HG02938 (cell line): ENCODE measurements at regions not wholly inside any gene's neighbourhood (a gene's known extent, or its start where the extent isn't known, plus 50 kb on each side); places are given as distances from the start of the nearest gene placed in this dataset.
A peak's percentile ranks its signal among the peaks of the same experiment; 100 is the strongest.
"Not testable (repeated sequence)": the region's sequence is repeated elsewhere in the genome, so short reads cannot be mapped to it uniquely, and the experiment has no call there.

Source experiments
- ATAC-seq: cut with Tn5 transposase; IDR thresholded peaks from one replicate; pipeline ENCODE4 v1.9.1; 2021; ENCODE audit warnings: mild to moderate bottlenecking, moderate library complexity; ENCODE audit not compliant: unreplicated experiment

DNA sequence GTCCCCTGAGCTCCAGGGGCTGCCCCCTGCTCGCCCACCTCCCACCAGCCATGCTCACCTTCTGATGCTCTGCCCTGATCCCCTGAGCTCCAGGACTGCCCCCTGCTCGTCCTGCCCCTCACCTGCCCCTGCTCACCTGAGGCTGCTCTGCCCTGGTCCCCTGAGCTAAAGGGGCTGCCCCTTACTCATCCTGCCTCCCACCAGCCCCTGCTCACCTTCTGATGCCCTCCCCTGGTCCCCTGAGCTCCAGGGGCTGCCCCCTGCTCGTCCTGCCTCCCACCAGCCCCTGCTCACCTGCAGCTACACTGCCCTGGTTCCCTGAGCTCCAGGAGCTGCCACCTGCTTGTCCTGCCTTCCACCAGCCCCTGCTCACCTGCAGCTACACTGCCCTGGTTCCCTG, 247.2 kb downstream of the TMEM121 start:
- no peak for ATAC-seq

DNA sequence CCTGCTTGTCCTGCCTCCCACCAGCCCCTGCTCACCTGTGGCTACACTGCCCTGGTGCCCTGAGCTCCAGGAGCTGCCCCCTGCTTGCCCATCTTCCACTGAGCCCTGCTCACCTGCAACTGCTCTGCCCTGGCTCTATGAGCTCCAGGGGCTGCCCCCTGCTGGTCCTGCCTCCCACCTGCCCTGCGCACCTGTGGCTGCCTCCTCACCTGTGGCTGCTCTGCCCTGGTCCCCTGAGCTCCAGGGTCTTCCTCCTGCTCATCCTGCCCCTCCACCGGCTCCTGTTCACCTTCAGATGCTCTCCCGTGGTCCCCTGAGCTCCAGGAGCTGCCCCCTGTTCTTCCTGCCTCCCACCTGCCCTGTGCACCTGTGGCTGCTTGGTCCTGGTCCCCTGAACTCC, 247.6 kb downstream of the TMEM121 start:
- ATAC-seq = no peak

DNA sequence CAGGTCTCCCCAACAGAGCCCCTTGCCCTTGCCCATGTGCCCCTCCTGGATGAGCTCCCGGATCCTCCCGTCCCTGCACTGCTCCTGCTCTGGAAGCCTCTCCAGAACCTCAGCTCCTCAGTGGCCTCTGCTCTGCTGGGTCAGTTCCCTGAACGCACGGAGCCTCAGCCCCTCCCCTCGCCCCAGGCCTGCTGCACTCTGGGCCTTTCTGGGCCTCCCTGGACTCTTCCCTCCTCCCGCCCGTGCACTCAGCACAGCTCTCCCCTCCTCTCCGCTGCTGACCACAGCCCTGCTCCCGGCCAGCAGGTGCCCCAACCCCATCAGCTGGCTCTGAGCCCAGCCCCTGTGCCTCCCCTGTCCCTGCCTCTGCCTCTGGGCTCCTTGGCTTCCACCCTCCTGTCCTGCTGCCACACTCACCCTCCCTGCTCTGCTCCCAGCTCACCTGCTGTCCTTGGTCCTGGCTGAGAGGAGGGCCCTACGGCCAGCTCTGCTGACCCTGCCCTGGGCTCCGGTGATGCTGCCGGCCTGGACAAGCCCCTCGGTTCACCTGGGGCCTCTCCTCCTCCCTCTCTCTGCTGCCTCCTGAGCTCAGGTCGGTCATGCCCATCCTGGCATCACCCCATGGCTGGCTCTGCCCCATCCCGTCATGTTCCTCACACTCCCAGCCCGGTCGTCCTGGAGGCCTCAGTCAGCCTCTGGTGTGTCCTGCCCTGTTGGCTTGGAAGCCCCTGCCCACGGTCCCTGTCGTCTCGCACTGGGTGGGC, 248.4 kb downstream of the TMEM121 start:
- not testable (repeated sequence) for ATAC-seq

- ATAC-seq = not testable (repeated sequence)
Observed at GRCh38 chr14:105775349-105775923, 249.1 kb downstream of the TMEM121 start.

DNA sequence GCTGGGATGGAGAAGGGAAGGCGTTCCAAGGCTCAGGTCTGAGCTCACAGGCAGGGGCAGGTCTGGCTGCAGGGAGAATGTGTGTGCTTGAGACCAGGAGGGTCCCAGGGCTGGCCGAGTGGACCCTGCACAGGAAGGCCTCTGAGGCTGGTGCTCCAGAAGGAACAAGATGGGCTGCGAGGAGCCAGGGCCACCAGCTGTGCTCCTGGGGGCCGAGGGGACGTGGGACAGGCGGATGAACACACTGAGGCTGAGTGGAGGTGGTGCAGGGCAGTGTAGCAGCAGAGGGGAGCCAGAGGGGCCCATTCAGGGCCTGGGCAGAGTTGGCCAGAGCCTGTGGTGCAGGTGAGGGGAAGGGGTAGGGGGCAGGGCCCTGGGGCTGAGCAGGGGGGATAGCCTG, 249.7 kb downstream of the TMEM121 start:
- ATAC-seq = not testable (repeated sequence)

DNA sequence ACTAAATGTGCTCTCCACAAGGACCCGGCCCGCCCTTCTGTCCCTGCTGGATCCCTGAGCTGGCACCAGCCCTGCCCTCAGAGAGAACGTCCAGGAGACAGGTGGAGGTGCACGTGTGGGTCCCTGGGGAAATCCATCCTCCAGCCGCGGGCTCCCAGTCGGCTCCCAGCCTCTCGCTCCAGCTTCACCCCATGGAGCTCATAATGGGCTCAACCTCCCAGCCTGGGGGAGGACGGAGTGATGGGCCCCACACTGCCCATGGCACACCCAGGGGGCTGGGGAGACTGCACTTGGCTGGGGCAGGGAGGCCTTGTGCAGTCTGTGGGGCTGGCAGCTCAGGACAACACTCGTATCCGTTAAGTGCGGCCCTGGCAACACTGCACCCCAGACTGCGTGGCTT, 250.5 kb downstream of the TMEM121 start:
- ATAC-seq = no peak

DNA sequence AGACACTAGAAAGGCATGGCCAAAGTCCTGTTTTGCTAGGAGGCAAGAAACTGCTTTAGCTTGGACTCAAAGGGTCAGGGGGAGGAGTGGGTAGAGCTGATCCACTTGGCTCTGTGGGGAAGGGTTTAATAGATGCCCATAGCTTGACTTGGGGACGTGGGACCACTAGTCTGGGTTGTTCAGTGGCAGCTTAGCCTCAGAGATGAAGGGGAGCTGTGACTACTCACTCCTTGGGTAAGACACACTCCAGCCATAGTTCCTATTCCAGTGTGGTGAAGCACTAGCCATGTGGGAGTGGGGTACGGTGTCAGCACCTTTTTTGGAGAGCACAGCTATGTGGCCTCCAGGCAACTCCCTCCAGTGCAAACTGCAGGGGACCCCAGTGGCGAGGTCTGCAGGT, 257.3 kb downstream of the TMEM121 start:
- ATAC-seq = no peak

GRCh38 chr14:105793836-105794235, 267.5 kb downstream of the TMEM121 start:
- ATAC-seq = no peak

GRCh38 chr14:105797546-105797945, 271.2 kb downstream of the TMEM121 start:
- ATAC-seq = no peak

DNA sequence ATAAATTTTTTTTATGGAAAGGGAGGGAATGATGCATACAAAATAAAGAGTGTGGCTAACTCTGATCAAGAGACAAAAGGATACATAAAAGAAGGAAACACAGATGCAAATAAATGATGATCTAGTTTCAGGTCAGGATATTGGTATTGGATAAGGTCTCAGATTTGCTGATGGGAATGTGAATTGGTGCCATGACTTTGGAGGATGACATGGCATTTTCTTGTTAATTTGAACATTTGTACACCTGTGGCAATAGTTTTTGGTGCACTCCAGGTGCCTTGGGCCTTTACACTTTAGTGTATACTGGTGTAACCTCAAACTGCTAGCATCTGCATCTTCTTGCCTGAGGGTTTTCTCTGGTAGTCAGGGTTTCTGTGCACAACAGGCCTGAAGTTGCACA, 279.3 kb downstream of the TMEM121 start:
- no peak for ATAC-seq

DNA sequence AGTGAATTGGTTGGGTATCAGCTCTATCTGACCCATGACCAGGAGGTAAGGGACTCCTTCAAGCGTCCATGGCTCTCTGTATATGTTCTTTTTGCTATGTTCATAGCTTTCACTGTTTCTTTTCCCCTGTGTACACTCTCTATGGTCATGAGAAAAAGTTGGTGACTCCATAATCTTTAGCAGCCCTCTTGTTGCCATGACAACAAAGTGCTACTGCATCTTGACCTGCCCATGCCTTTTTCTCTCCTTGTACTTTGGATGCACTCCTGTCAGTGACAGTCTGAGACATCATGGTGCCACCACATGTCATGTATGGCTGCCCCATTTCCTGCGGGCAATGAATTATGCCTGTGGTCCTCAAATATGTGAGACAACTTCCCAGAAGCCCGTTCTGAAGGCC, 280.2 kb downstream of the TMEM121 start:
- ATAC-seq = no peak

DNA sequence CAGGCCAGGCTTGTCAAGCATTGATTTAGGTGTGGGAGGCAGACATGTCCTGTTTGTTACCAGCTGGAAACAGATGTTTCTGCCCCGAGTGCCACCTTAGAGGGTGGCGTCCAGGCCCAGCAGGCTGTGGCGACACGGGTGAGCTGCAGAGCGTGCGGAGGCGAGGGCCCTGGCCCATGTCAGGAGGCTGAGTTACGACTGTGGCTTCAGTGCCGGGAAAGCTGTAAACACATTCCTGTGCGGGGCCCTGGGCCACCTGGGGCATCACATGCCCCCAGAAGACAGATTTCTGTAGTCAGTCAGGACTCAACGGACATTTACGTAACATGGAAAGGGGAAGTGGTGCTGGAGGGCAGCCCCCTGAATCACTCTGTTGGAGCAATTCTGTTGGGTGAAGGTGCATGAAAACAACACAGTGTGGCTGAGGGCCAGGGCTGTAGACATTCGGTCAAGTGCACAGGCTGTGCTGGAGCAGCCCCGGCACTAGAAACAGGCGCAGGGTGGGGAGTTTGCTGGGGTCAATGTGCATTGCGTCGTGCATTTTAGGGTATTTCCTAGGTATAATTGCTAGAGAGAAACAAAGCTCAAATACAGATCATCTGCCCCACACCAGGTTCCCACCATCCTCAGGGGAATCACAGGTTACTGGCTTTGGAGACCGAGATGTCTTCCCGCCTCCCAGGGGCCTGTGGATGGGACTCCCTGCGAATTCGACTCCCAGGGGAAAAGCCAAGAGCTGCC, 291.8 kb downstream of the TMEM121 start:
- peak; percentile 44 for ATAC-seq

- no peak for ATAC-seq
Observed at GRCh38 chr14:105818712-105819005, 292.3 kb downstream of the TMEM121 start.

GRCh38 chr14:105830171-105830570, 303.8 kb downstream of the TMEM121 start:
- no peak for ATAC-seq

- no peak for ATAC-seq
Observed at GRCh38 chr14:105836160-105836559, 309.8 kb downstream of the TMEM121 start.

GRCh38 chr14:105836730-105837129, 310.3 kb downstream of the TMEM121 start:
- no peak for ATAC-seq

DNA sequence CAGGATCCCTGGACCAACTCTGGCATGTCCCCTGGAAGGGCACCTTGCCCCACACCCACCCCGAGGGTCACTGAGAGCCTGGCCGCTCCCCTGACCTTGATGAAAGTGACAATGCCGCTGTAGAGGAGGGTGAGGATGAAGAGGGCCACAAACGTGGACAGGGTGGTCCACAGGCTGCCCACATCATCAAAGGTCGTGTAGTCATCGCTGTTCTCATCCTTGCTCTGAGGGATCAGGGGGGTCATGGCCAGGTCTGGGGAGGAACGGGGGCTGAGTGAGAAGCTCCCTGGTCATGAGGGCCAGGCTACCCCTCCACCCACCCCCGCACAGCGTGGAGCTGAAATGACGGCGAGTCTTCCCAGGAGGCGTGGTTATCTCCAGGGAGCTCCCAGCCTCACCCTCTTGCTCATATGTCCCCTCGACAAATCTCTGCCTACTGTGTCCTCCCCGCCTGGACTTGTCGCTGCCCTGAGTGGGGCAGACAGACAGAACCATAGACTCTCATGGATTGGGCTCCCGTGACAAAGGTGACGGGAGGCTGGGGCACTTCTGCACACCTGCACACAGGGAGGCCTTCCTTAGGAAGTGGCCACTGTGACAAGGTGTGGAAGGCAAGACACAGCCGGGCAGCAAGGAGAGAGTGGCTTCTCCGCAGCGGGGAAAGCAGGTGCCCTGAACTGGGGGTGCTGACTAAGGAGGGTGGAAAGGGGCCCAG, 311.1 kb downstream of the TMEM121 start:
- ATAC-seq = no peak

DNA sequence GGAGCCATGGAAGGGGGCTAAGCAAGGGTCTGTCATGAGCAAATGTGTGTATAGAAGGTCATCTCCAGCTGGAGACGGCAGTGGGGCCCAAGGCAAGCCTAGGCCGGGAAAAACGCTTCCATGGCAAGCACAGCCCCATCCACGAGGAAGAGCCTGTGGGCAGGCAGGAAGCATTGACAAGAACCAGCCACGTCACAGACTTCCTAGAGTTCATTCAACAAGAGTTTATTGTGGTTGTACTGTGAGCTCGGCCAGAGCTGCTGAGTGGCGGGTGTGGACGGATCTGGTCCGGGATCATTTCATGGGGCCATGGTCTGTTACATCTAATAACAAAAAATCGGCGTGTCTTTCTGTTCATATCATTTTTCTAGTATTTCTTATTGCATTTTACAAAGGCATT, 311.7 kb downstream of the TMEM121 start:
- ATAC-seq = no peak

- no peak for ATAC-seq
Observed at GRCh38 chr14:105838591-105839424, 312.4 kb downstream of the TMEM121 start.

DNA sequence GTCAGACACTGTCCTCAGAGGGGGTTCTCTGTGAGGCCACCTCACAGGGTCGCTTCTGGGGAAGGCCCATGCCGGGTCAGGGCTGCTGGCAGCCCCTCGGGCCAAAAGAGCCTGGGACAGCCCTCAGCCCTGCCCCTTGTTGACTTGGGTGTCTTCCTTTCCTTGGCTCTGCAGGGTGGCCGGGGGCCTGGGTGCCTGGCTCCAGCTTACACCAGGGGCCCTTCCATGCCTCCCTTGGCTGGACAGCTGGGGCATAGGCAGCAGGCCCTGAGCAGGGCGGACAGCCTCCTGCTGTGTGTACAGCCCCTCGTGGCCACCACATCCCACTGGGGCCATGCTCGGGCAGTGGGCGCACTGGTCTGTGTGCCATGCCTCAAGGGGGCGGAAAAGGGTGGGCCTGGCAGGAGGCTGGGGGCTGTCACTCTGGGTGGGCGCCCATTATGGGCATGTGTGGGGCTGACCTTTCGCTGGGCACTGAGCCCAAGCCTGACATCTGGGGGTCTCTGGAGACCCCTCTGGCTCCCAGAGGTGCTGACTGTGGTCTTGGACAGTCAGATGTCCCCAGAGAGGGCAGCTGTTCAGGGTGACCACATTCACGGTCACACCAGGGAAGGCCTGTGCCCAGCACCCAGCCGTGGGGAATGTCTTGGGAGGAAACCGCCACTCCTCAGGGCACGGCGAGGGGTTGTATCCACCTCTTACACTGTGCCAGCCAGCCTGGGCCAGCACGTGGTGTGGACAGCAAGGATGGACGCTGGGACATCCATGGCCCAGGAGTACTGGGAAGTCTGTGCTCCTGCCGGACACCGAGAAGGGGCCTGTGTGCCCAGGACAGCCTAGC, 313.3 kb downstream of the TMEM121 start:
- ATAC-seq = no peak
